ENCODE measurements at regions not wholly inside any gene's neighbourhood (a gene's known extent, or its start where the extent isn't known, plus 50 kb on each side); places are given as distances from the start of the nearest gene placed in this dataset.

- H3K36me3 Mint-ChIP-seq (ENCODE audit: low read depth): peaks cover 5% of the 10 kb centered on the region
- H3K27ac Mint-ChIP-seq (ENCODE audit: unreplicated experiment): peak overlapping the region; percentile 43
- H3K9me3 Mint-ChIP-seq: peaks cover 17% of the 10 kb centered on the region
- H3K4me3 Mint-ChIP-seq: no peak overlapping the region
- no peak for TF ChIP-seq CTCF (conservative IDR thresholded peaks at IDR 0.05)
- no peak for DNase-seq (ENCODE audit: low read depth, low spot score)
- H3K27me3 Mint-ChIP-seq (ENCODE audit: low read depth): peaks cover 12% of the 10 kb centered on the region
- peaks cover 10% of the 10 kb centered on the region for H3K4me1 Mint-ChIP-seq
Measured at GRCh38 chr2:133806564-133806963, 238.3 kb upstream of the NCKAP5 start.

GRCh38 chr2:133809485-133809884, 241.2 kb upstream of the NCKAP5 start:
- H3K4me1 Mint-ChIP-seq: peaks cover 6% of the 10 kb centered on the region
- no peak for TF ChIP-seq CTCF (conservative IDR thresholded peaks at IDR 0.05)
- no peak for DNase-seq (ENCODE audit: low read depth, low spot score)
- H3K9me3 Mint-ChIP-seq: peaks cover 28% of the 10 kb centered on the region
- no peak overlapping the region for H3K27ac Mint-ChIP-seq (ENCODE audit: unreplicated experiment)
- no peak overlapping the region for H3K4me3 Mint-ChIP-seq
- peaks cover 5% of the 10 kb centered on the region for H3K36me3 Mint-ChIP-seq (ENCODE audit: low read depth)
- H3K27me3 Mint-ChIP-seq (ENCODE audit: low read depth): peaks cover 15% of the 10 kb centered on the region

GRCh38 chr2:133810559-133810958, 242.3 kb upstream of the NCKAP5 start:
- peaks cover 15% of the 10 kb centered on the region for H3K27me3 Mint-ChIP-seq (ENCODE audit: low read depth)

GRCh38 chr2:133811409-133812125, 243.3 kb upstream of the NCKAP5 start:
- H3K27me3 Mint-ChIP-seq (ENCODE audit: low read depth): peaks cover 15% of the 10 kb centered on the region
- no peak overlapping the region for H3K27ac Mint-ChIP-seq (ENCODE audit: unreplicated experiment)
- H3K4me1 Mint-ChIP-seq: peaks cover 11% of the 10 kb centered on the region
- peaks cover 5% of the 10 kb centered on the region for H3K36me3 Mint-ChIP-seq (ENCODE audit: low read depth)
- DNase-seq (ENCODE audit: low read depth, low spot score): no peak
- no peak for TF ChIP-seq CTCF (conservative IDR thresholded peaks at IDR 0.05)
- H3K4me3 Mint-ChIP-seq: no peak overlapping the region
- H3K9me3 Mint-ChIP-seq: peaks cover 28% of the 10 kb centered on the region

More at GRCh38 chr2:133810559-133810958, 242.3 kb upstream of the NCKAP5 start:
- Mint-ChIP-seq H3K4me3 (no peak overlapping the region), H3K9me3 (peaks cover 28% of the 10 kb centered on the region), H3K4me1 (peaks cover 11% of the 10 kb centered on the region), H3K27ac (ENCODE audit: unreplicated experiment) (no peak overlapping the region), H3K36me3 (ENCODE audit: low read depth) (peaks cover 5% of the 10 kb centered on the region)
- TF ChIP-seq CTCF (conservative IDR thresholded peaks at IDR 0.05): no peak
- DNase-seq (ENCODE audit: low read depth, low spot score): no peak

GRCh38 chr2:133812826-133813617, 244.8 kb upstream of the NCKAP5 start:
- Mint-ChIP-seq H3K4me1 (peaks cover 6% of the 10 kb centered on the region), H3K9me3 (peaks cover 25% of the 10 kb centered on the region), H3K27me3 (ENCODE audit: low read depth) (peaks cover 15% of the 10 kb centered on the region), H3K4me3 (no peak overlapping the region), H3K27ac (ENCODE audit: unreplicated experiment) (no peak overlapping the region), H3K36me3 (ENCODE audit: low read depth) (peaks cover 5% of the 10 kb centered on the region)
- DNase-seq (ENCODE audit: low read depth, low spot score): no peak
- no peak for TF ChIP-seq CTCF (conservative IDR thresholded peaks at IDR 0.05)

Data from neural crest cell (in vitro differentiated cells).